ENCODE measurements at regions not wholly inside any gene's neighbourhood (a gene's known extent, or its start where the extent isn't known, plus 50 kb on each side); places are given as distances from the start of the nearest gene placed in this dataset.

GRCh38 chr20:54353292-54353691, 122.1 kb upstream of the DOK5 start:
- TF ChIP-seq CTCF (IDR thresholded peaks at IDR 0.05; ENCODE audit: borderline replicate concordance, extremely low read depth, low read length, poor library complexity, severe bottlenecking) (no peak), EZH2 (IDR thresholded peaks at IDR 0.05; ENCODE audit: borderline replicate concordance, low read depth, low read length, severe bottlenecking) (no peak)

Measured in DND-41 (cell line).